H1 (cell line): ENCODE measurements at regions not wholly inside any gene's neighbourhood (a gene's known extent, or its start where the extent isn't known, plus 50 kb on each side); places are given as distances from the start of the nearest gene placed in this dataset.

Source experiments
- BRCA1 ChIP-seq: IDR thresholded peaks from 2 replicates; pipeline ENCODE4 v1.6.1; 2012; ENCODE audit warnings: low read depth, low read length, improper control_type of control experiment
- CTCF ChIP-seq, 3 experiments: IDR thresholded peaks; 1 replicate in 2 of 3; 2 replicates in 1 of 3; pipeline versions ENCODE4 v1.5.1 to v1.6.1; 2011; ENCODE audit warnings: low read length in 3 of 3, mild to moderate bottlenecking in 3 of 3, inconsistent platforms in 2 of 3, low read depth in 1 of 3, moderate library complexity in 1 of 3; ENCODE audit not compliant: insufficient read depth in 1 of 3; ENCODE audit errors: control extremely low read depth in 1 of 3
- MAX ChIP-seq: IDR thresholded peaks from 2 replicates; pipeline ENCODE4 v1.6.1; 2012; ENCODE audit warnings: inconsistent platforms
- NANOG ChIP-seq: IDR thresholded peaks from 2 replicates; pipeline ENCODE4 v1.6.1; 2011; ENCODE audit warnings: low read length, low read depth, mild to moderate bottlenecking, inconsistent platforms; ENCODE audit not compliant: insufficient read depth, poor library complexity, severe bottlenecking
- ZNF274 ChIP-seq: IDR thresholded peaks from 2 replicates; pipeline ENCODE4 v1.7.0; 2012; ENCODE audit warnings: low read length, borderline replicate concordance; ENCODE audit errors: extremely low read depth

GRCh38 chrX:51395810-51396728 lies 63.4 kb downstream of the NUDT10 start:
- TF ChIP-seq ZNF274 (no peak), CTCF (IDR thresholded peaks at IDR 0.05; ENCODE audit: control extremely low read depth in 1 of 3, insufficient read depth in 1 of 3, low read depth in 1 of 3, low read length in 3 of 3) (peak in 2 of 3 experiments; percentile 2 to 13; a peak in 2 of 4 replicates), MAX (no peak), BRCA1 (no peak), NANOG (no peak)
